ENCODE measurements at regions not wholly inside any gene's neighbourhood (a gene's known extent, or its start where the extent isn't known, plus 50 kb on each side); places are given as distances from the start of the nearest gene placed in this dataset.

- TF ChIP-seq CEBPB (IDR thresholded peaks at IDR 0.05; ENCODE audit: low read depth) (no peak), CTCF (IDR thresholded peaks at IDR 0.05 in 2 of 3, conservative IDR thresholded peaks at IDR 0.05 in 1 of 3; ENCODE audit: borderline replicate concordance in 1 of 3, insufficient read depth in 1 of 3, low read depth in 2 of 3, low read length in 2 of 3) (no peak)
Measured at GRCh38 chr9:90285946-90286345, 356.7 kb downstream of the DIRAS2 start.
